Fibroblast of peridontal ligament (primary cell): ENCODE measurements at regions not wholly inside any gene's neighbourhood (a gene's known extent, or its start where the extent isn't known, plus 50 kb on each side); places are given as distances from the start of the nearest gene placed in this dataset.

Experiments
- DNase-seq: peaks from one replicate; pipeline ENCODE4 v3.0.0-alpha.2; 2010; ENCODE audit errors: extremely low read depth

- DNase-seq: no peak
Observed at GRCh38 chr20:52736507-52736906, 235.7 kb upstream of the TSHZ2 start.

GRCh38 chr20:52731093-52731492, 241.1 kb upstream of the TSHZ2 start:
- no peak for DNase-seq

DNA sequence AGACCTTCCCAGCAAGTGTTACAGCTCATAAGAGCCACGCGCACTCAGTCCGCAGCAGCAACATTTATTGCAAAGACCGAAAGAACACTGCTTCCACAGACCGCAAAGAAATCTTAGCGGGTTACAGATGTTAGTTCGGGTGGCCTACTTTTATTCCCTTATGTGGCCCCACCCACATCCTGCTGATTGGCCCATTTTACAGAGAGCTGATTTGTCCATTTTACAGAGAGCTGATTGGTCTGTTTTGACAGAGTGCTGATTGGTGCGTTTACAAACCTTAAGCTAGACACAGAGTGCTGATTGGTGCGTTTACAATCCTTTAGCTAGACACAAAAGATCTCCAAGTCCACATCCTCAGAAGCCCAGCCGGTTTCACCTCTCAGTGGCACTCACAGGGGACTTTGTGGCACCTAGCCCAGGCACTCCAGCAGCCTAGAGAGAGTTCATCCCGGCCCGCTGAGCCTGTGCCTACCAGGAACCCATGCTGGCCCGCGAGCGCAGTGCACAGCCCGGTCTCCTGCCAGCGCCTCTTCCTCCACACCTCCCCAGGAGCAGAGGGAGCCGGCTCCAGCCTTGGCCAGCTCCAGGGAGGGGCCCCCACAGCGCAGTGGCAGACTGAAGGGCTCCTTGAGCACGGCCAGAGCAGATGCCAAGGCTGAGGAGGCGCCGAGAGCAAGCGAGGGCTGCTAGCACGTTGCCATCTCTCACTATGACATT, 244.3 kb upstream of the TSHZ2 start:
- DNase-seq: no peak

- no peak for DNase-seq
Observed at GRCh38 chr20:52724541-52724940, 247.6 kb upstream of the TSHZ2 start.

DNA sequence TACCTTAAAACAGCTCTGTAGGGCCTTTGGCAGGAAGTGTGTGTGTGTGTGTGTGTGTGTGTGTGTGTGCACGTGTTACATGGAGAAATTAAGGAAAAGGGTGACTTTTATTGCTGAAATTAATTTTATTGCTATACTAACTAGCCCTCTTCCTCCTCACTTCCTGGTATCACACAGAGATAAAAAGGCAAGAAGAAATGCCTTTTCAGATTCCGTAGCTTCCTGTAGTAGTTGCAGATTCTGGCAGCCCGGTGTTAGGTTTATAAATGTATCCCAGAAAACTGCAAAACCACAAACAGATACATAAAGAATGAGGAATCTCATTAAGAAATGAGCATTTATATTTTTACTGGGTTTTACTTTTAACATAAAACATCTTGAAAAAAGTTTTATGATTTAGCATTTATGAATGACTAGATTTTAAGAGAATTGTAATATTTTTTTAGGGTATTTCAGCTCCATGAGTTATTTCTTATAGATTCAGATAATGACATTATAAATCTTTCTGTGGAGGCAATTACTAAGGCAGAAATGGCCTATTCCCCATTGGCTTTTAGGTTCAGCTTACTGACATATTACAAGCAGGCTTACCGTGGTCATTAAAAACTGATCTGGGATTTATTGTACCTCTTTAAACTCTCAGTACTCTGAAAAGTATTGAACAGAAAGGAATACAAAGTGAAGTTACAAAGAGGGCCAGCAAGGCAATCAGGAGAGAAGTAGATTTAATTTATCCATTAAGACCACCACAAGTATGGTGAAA, 249.1 kb upstream of the TSHZ2 start:
- no peak for DNase-seq

DNA sequence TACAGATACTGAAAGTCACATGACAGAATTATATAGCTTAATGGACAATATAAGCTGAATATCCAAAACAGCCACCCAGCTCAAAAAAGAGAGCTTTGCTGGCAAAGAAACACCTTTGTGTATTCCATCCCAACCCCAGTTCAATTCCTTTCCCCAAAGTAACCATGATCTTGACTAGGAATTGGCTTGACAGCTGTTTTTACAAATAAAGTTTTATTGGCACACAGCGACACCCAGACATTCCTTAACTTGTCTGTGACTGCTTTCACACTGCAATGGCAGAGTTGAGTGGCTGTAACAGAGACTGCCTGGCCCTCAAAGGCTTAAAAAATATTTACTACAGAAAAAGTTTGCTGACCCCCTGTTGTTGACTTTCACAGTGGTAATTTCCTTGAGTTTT, 264.0 kb upstream of the TSHZ2 start:
- DNase-seq: no peak

DNA sequence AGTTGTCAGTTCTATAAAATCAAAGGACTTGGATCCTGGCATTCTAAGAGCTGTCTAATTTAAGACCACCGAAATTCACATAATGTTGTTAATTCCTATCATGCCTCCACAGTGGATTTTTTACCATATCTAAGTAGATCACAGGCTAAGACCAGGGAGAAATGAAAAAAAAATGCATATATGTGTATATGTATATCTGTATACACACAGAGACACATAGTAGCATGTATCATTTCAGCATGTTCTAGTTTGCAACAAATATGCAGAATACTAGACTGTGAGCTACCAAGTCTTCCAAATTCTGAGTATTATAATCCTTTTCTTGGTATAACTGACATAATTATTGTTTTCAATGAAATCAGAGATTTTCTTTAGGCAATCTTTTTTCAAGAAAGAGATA, 267.6 kb upstream of the TSHZ2 start:
- no peak for DNase-seq

DNA sequence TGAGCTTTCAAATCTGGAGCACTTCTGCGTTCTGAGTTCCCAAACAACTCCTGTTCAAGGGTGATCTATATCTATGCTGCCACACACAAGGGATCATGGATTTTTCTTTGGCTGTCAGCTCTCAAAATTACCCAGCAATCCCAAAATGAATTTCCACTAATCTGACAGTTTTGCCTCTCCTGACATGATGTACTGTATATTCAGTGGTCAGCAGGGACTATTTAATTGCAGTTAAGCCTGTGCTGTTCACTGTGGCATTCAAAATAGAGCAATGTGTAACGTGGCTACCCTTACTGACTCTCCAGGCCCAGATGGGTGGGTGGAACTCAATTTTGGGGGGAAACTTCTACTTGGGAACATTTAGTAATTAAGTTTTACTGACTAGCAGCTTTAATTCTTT, 283.8 kb upstream of the TSHZ2 start:
- no peak for DNase-seq

GRCh38 chr20:52684905-52685304, 287.3 kb upstream of the TSHZ2 start:
- no peak for DNase-seq

DNA sequence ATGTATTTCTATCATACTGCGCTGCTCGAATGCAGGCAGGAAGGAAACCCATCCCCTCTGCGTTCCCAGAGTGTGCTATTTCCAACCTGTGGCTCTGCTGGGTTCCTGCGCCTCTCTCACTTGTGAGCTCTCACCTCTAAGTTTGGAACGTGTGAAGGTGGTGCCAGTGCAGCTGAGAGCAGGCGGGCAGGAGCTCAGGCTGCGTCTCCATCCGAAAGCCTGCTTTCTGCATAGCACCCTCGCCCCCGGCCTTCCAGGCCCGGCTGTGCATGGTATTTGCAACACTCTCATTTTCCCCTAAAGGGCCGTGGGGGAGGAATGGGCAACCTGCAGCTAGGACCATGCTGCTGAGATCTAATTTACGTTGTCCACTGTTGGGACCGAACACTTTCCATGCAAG, 288.0 kb upstream of the TSHZ2 start:
- DNase-seq: no peak

DNA sequence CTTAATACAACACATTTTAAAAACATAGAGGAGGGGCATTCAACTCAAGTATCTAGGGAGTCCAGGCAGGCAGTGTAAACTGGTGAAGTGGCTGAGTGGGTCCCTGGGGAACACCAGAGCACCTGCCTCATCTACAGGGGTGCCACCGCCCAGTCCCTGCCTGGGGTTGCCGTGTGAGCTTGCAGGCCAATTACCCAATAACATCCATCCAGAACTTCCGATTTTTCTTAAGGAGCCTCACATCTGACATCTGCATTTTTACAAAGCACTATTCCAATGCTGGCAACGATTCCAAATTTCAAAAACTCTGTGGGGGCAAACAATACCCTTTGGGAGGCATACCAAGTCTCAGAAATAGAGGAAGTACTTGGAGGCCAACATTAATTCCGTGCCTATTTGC, 288.4 kb upstream of the TSHZ2 start:
- no peak for DNase-seq

DNA sequence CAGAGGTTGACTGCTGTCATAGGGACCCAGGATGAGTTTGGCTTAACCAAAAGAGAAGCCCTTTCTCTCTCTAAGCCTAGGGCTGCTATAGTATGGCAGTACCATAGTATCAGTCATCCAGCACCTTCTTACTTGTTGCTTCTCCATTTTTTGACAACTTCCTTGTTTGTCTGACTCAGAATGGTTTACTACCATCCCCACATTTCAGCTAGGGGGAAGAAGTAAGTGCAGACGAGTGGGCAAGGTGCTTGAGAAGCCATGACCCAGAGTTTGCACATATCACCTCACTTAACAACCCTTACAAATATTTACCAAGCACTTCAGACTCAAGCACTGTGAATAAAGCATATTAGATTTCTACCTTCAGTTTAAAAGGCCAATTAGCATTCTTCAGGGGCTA, 289.9 kb upstream of the TSHZ2 start:
- DNase-seq: no peak

- no peak for DNase-seq
Observed at GRCh38 chr20:52681288-52681687, 290.9 kb upstream of the TSHZ2 start.

- no peak for DNase-seq
Observed at GRCh38 chr20:52677216-52677615, 294.9 kb upstream of the TSHZ2 start.

GRCh38 chr20:52676283-52676995, 295.7 kb upstream of the TSHZ2 start:
- no peak for DNase-seq

DNA sequence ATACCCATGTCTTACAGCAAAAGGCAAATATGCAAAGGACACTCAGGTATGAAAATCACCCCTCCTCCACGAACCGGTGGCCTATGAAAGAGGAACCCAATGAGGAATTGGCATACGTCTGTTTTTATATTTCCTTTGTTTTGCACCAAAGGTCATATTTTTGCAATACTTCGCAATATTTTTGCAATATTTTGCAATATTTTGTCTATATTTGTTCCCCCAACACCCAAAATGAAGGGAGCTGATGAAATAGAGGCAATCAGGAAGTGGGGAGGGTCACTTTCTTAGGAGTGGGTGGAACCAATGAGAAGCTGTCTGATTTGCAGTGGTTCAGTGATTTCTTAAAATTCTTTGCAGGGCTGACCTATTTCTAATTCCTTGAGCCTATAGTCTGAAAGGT, 296.8 kb upstream of the TSHZ2 start:
- DNase-seq: no peak

- DNase-seq: no peak
Observed at GRCh38 chr20:52668626-52669025, 303.5 kb upstream of the TSHZ2 start.

GRCh38 chr20:52667358-52667757, 304.8 kb upstream of the TSHZ2 start:
- DNase-seq: no peak

GRCh38 chr20:52665441-52665840, 306.7 kb upstream of the TSHZ2 start:
- DNase-seq: no peak

GRCh38 chr20:52655395-52655794, 316.8 kb upstream of the TSHZ2 start:
- no peak for DNase-seq

DNA sequence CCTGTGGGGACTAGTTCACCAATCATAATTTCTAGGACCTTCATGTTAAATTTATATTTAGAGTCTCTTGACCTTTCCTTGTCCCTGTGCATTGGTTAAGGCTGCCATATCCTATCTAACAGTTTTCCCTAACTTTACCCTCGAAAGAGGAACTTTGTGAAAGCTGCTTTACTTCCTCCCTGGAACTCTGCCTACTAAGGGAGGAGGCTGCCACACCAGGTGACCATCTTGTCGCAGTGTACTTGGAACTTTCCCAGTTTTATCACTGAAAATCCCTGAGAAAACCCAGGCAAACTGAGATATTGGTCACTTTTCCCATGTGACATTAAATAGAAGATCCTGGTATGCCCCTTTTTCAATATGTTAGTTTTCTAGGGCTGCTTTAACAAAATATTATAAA, 317.6 kb upstream of the TSHZ2 start:
- no peak for DNase-seq

DNA sequence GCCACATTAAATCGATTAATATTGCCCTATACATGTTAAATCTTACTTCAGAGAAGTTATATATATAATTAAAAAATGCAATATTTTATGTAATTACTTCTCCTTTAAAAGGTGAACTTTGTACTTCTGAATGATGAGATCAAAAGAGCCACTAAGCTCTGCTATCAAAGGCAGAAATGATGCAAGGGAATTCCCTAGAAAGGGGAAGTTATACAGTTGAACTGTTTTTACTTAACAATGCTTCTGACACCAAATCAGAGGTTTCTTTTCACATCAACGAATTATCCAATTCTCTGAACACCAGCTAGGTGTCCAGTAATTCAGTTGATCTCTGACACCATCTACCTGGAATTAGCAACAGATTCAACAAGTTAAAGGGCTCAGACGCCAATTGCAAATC, 319.9 kb upstream of the TSHZ2 start:
- DNase-seq: no peak

DNA sequence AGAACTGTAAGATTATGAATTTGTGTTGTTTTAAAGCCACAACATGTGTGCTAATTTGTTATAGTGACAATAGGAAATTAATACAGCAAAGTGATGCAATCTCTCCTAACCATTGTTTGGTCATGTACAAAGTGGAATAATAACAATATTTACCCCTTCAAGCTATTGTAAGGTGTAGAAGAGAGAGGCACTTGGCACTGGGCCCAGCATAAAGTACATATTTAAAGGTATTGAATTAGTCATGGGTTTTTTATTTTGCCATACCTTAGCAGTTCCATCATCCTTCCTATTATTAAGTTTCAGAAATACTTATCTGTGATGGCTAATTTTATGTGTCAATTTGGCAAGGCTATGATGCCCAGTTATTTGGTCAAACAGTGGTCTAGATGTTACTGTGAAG, 322.4 kb upstream of the TSHZ2 start:
- no peak for DNase-seq
